ENCODE measurements at regions not wholly inside any gene's neighbourhood (a gene's known extent, or its start where the extent isn't known, plus 50 kb on each side); places are given as distances from the start of the nearest gene placed in this dataset.

- TF ChIP-seq CTCF (conservative IDR thresholded peaks at IDR 0.05): no peak
- no peak for TF ChIP-seq ZFX (IDR thresholded peaks at IDR 0.05)
Observed at GRCh38 chr7:156020566-156020965, 208.3 kb upstream of the SHH start.

Data from C4-2B (cell line).